ENCODE measurements at regions not wholly inside any gene's neighbourhood (a gene's known extent, or its start where the extent isn't known, plus 50 kb on each side); places are given as distances from the start of the nearest gene placed in this dataset.
"Not testable (repeated sequence)": the region's sequence is repeated elsewhere in the genome, so short reads cannot be mapped to it uniquely, and the experiment has no call there.

DNA sequence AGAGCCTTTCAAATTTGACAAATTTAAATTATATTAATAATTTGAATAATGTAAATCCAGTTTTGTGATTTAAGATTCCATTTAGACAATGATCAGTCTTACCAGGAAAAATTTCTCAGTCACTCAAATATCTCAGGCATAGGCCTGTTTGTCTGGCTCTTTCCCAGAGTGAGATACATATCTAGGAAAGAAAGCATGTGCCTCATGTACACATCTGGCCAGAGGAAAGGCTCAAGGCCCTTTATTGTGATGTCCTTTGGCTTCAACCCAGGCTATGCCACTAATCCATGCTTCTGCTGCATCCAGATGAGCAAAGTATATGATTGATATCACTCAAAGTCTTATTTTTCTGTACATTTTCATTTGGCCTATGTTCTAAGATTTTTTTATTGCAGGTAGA is 473.3 kb upstream of the ADGRL3 start:
- no peak for DNase-seq (ENCODE audit: low read depth, low spot score)
- no peak overlapping the region for H3K4me3 ChIP-seq (ENCODE audit: low read depth, low read length)
- CTCF ChIA-PET: no interaction called here
- TF ChIP-seq, protein P1, sequence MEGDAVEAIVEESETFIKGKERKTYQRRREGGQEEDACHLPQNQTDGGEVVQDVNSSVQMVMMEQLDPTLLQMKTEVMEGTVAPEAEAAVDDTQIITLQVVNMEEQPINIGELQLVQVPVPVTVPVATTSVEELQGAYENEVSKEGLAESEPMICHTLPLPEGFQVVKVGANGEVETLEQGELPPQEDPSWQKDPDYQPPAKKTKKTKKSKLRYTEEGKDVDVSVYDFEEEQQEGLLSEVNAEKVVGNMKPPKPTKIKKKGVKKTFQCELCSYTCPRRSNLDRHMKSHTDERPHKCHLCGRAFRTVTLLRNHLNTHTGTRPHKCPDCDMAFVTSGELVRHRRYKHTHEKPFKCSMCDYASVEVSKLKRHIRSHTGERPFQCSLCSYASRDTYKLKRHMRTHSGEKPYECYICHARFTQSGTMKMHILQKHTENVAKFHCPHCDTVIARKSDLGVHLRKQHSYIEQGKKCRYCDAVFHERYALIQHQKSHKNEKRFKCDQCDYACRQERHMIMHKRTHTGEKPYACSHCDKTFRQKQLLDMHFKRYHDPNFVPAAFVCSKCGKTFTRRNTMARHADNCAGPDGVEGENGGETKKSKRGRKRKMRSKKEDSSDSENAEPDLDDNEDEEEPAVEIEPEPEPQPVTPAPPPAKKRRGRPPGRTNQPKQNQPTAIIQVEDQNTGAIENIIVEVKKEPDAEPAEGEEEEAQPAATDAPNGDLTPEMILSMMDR (IDR thresholded peaks at IDR 0.05; ENCODE audit: insufficient read depth, low read length, missing control alignments): no peak
- POLR2A ChIA-PET: no interaction called here

DNA sequence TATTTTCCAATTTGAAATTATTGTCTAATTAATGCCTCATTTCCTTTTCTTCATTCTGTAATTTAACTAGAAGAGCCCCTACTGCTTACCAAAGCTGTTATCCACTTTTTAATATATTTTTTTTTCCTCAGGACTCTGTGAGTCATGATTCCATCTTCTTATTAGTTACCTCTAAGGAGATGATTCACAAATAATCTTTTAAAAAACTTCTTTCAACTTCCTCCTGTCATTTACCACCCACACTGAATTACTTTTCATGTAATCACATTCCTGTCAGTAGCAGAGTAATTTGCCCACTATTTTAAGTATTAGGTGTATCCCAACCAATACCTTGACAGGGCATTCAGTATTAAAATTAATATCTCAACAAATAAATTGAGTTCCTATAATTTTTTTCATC is 470.9 kb upstream of the ADGRL3 start:
- TF ChIP-seq, protein P1 (IDR thresholded peaks at IDR 0.05; ENCODE audit: insufficient read depth, low read length, missing control alignments): no peak
- POLR2A ChIA-PET: no interaction called here
- no peak overlapping the region for H3K4me3 ChIP-seq (ENCODE audit: low read depth, low read length)
- CTCF ChIA-PET: no interaction called here
- no peak for DNase-seq (ENCODE audit: low read depth, low spot score)

GRCh38 chr4:60729764-60730163 is 470.4 kb upstream of the ADGRL3 start:
- POLR2A ChIA-PET; DNase-seq (ENCODE audit: low read depth, low spot score); CTCF ChIA-PET; H3K4me3 ChIP-seq (ENCODE audit: low read depth, low read length): not testable (repeated sequence)

- H3K4me3 ChIP-seq (ENCODE audit: low read depth, low read length): no peak overlapping the region
- POLR2A ChIA-PET: no interaction called here
- TF ChIP-seq, protein P1 (IDR thresholded peaks at IDR 0.05; ENCODE audit: insufficient read depth, low read length, missing control alignments): no peak
- no peak for DNase-seq (ENCODE audit: low read depth, low spot score)
- CTCF ChIA-PET: no interaction called here
Measured at GRCh38 chr4:60737858-60738257, 462.3 kb upstream of the ADGRL3 start.

- CTCF ChIA-PET: no interaction called here
- TF ChIP-seq, protein P1 (IDR thresholded peaks at IDR 0.05; ENCODE audit: insufficient read depth, low read length, missing control alignments): no peak
- H3K4me3 ChIP-seq (ENCODE audit: low read depth, low read length): no peak overlapping the region
- POLR2A ChIA-PET: no interaction called here
- no peak for DNase-seq (ENCODE audit: low read depth, low spot score)
Measured at GRCh38 chr4:60743654-60744053, 456.5 kb upstream of the ADGRL3 start.

DNA sequence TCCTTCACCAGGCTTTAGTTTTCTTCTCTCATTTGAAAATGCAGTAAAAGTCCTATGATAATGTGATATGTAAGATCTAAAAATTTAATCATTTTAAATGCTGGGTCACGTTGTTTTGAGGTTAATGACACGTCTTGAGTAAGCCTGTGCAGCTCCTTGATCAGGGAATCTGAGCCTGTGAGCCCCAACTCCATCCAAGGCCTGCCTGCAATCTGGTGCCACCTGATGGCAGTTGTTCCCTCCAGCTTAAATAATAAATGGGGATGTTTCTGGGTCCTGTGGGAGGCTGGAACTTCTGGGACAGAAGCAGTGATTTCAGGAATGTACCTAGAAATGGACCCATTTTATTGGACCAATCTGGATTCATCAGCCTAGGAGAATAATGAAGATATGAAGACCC is 455.4 kb upstream of the ADGRL3 start:
- ChIA-PET POLR2A (no interaction called here), CTCF (no interaction called here)
- H3K4me3 ChIP-seq (ENCODE audit: low read depth, low read length): no peak overlapping the region
- DNase-seq (ENCODE audit: low read depth, low spot score): no peak
- TF ChIP-seq, protein P1 (IDR thresholded peaks at IDR 0.05; ENCODE audit: insufficient read depth, low read length, missing control alignments): no peak

DNA sequence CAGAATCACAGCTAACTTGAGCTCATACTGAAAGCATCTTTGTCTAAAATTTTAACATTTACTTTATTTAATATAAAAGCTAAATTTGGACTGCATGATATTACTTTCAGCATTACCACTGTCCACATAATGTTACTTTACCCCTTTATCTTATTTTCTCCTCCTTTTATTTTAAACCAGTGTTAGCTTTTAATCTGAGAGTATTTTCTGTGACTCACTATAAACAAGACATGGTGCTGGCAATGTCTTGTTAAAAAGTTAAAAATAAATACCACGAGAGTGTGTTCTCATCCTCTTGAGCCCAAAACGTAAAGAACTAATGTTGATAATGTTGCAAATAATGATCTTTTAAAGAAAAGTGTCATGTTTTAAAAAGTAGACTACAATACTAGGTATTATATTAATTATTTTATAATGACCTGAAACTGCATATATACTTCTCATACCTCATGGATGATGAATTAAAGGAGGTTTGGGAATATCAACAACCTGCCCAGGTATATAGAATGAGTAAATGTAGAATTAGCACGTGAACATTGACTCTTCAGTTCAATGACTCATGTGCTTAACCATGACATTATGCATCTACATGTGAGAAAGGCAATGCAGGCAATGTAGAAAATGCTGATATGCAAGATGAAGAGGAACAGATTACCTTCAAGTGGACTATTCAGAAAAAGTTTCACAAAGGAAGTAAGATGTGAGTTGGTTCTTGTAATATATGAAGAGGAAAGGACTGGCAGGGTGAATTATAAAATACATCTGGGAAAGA is 454.1 kb upstream of the ADGRL3 start:
- DNase-seq (ENCODE audit: low read depth, low spot score): no peak
- TF ChIP-seq, protein P1 (IDR thresholded peaks at IDR 0.05; ENCODE audit: insufficient read depth, low read length, missing control alignments): no peak
- ChIA-PET POLR2A (no interaction called here), CTCF (no interaction called here)
- no peak overlapping the region for H3K4me3 ChIP-seq (ENCODE audit: low read depth, low read length)
